MCF 10A (cell line): ENCODE measurements at regions not wholly inside any gene's neighbourhood (a gene's known extent, or its start where the extent isn't known, plus 50 kb on each side); places are given as distances from the start of the nearest gene placed in this dataset.

Source experiments
- BruUV-seq: library from RNA; stranded (reverse); fragments of 400-500 nt; replicated peaks from 2 replicates; lab custom pipeline; 2021; lab: Mats Ljungman, UMichigan
- CTCF ChIA-PET: fragments of 300-600 bp; sonication (Branson Sonifier 250); formaldehyde crosslinking; extraction: SDS; loops from one replicate; lab custom pipeline; 2021; ENCODE audit warnings: antibody characterized with exemption, inconsistent platforms; lab: Yijun Ruan, JAX
- POLR2A ChIA-PET: fragments of 300-600, 350-650 bp; sonication (Branson Sonifier 250); formaldehyde crosslinking; extraction: SDS; loops from one replicate; lab custom pipeline; 2020; ENCODE audit warnings: antibody characterized with exemption, inconsistent platforms; lab: Yijun Ruan, JAX
- DNase-seq: peaks from one replicate; pipeline ENCODE4 v3.0.0-alpha.2; 2018; ENCODE audit not compliant: unreplicated experiment
- H3K27ac Mint-ChIP-seq: one replicate; pipeline ENCODE4 v1.8.0; 2022; ENCODE audit warnings: mild to moderate bottlenecking, low read depth, mixed read lengths; ENCODE audit not compliant: unreplicated experiment
- H3K27me3 Mint-ChIP-seq: one replicate; pipeline ENCODE4 v1.8.0; 2022; ENCODE audit warnings: mixed read lengths; ENCODE audit not compliant: insufficient read depth, unreplicated experiment
- H3K36me3 Mint-ChIP-seq: one replicate; pipeline ENCODE4 v1.8.0; 2022; ENCODE audit warnings: mild to moderate bottlenecking, moderate library complexity, mixed read lengths; ENCODE audit not compliant: insufficient read depth, unreplicated experiment
- H3K4me1 Mint-ChIP-seq: one replicate; pipeline ENCODE4 v1.8.0; 2022; ENCODE audit warnings: mixed read lengths; ENCODE audit not compliant: insufficient read depth, unreplicated experiment
- H3K4me3 Mint-ChIP-seq: one replicate; pipeline ENCODE4 v1.8.0; 2022; ENCODE audit warnings: mild to moderate bottlenecking, moderate library complexity, mixed read lengths; ENCODE audit not compliant: unreplicated experiment
- H3K9me3 Mint-ChIP-seq: one replicate; pipeline ENCODE4 v1.8.0; 2022; ENCODE audit warnings: mixed read lengths; ENCODE audit not compliant: unreplicated experiment
- CTCF ChIP-seq: fragments of 200-600 bp; IDR thresholded peaks from one replicate; pipeline ENCODE4 v1.8.0; 2022; ENCODE audit warnings: antibody characterized with exemption, mild to moderate bottlenecking; ENCODE audit not compliant: unreplicated experiment
- intact Hi-C: fragments of 100-400 bp; cut with micrococcal nuclease; formaldehyde crosslinking; loops from 2 replicates; pipeline ENCODE4 v1.14.1; 2022

- CTCF ChIA-PET, result no interaction called here
- DNase-seq, result no peak
- no peak for TF ChIP-seq CTCF
- Mint-ChIP-seq H3K4me3 (no peak overlapping the region), H3K27me3 (no peaks in the 10 kb centered on the region), H3K4me1 (no peaks in the 10 kb centered on the region), H3K9me3 (no peaks in the 10 kb centered on the region), H3K27ac (no peak overlapping the region), H3K36me3 (no peaks in the 10 kb centered on the region)
- BruUV-seq, result no TSS peak
- POLR2A ChIA-PET, result interaction anchor here (0.8 to 0.9 kb wide), 2 partner anchors 9 to 12 kb away, joined by 4 to 5 read pairs; no protein-coding TSS in a partner anchor
- intact Hi-C loops, result no loop called here
Observed at GRCh38 chr6:145169726-145170224, 565.5 kb downstream of the EPM2A start.

GRCh38 chr6:145175470-145175869, 559.9 kb downstream of the EPM2A start:
- ChIA-PET CTCF (interaction anchor here (0.6 kb wide), 1 partner anchor 1336 kb away, joined by 3 read pairs; no protein-coding TSS in a partner anchor), POLR2A (interaction anchor here (0.6 kb wide), 1 partner anchor 98 kb away, joined by 3 read pairs; no protein-coding TSS in a partner anchor)
- no peaks in the 10 kb centered on the region for H3K4me1 Mint-ChIP-seq
- TF ChIP-seq CTCF, result no peak
- H3K36me3 Mint-ChIP-seq, result no peaks in the 10 kb centered on the region
- no peaks in the 10 kb centered on the region for H3K9me3 Mint-ChIP-seq
- no peak for DNase-seq
- H3K27ac Mint-ChIP-seq, result no peak overlapping the region
- no TSS peak for BruUV-seq
- intact Hi-C loops, result no loop called here
- no peak overlapping the region for H3K4me3 Mint-ChIP-seq
- H3K27me3 Mint-ChIP-seq, result no peaks in the 10 kb centered on the region

GRCh38 chr6:145178391-145178790, 556.9 kb downstream of the EPM2A start:
- H3K27ac Mint-ChIP-seq, result no peak overlapping the region

More at GRCh38 chr6:145178391-145178790, 556.9 kb downstream of the EPM2A start:
- POLR2A ChIA-PET, result interaction anchor here (0.6 to 1.0 kb wide), 2 partner anchors 10 to 72 kb away, joined by 3 read pairs; no protein-coding TSS in a partner anchor
- H3K27me3 Mint-ChIP-seq, result no peaks in the 10 kb centered on the region
- no peaks in the 10 kb centered on the region for H3K9me3 Mint-ChIP-seq
- no peak for TF ChIP-seq CTCF
- BruUV-seq, result no TSS peak
- H3K36me3 Mint-ChIP-seq, result no peaks in the 10 kb centered on the region
- DNase-seq, result no peak
- no peaks in the 10 kb centered on the region for H3K4me1 Mint-ChIP-seq
- no peak overlapping the region for H3K4me3 Mint-ChIP-seq
- CTCF ChIA-PET, result no interaction called here
- intact Hi-C loops, result no loop called here
